Erythroblast (primary cell): ENCODE measurements at regions not wholly inside any gene's neighbourhood (a gene's known extent, or its start where the extent isn't known, plus 50 kb on each side); places are given as distances from the start of the nearest gene placed in this dataset.

ENCODE experiments used
- GATA1 ChIP-seq: IDR thresholded peaks from 2 replicates; pipeline ENCODE4 v1.6.1; 2011; ENCODE audit warnings: low read depth, mild to moderate bottlenecking, control low read depth, low read length, moderate library complexity
- POLR2A ChIP-seq: IDR thresholded peaks from 2 replicates; pipeline ENCODE4 v1.6.1; 2011; ENCODE audit warnings: mild to moderate bottlenecking, low read length

DNA sequence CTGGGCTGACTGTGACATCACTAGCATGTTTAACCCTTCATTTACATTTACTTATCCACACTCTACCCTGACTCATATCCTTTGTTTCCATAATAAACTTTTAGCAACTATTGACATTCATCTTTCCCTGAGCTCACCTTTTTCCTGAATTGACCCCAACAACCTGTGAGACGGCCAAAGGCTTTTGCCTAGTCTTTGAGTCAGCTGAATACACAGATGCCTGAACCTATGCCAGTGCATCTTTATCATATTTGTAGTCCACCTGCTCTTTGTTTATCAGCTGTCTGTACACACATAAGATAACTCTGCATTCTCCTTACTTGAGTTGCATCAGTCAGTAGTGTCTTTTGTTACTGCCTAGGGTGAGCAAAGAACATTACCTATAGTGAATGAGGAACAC is 128.5 kb upstream of the HMHB1 start:
- TF ChIP-seq POLR2A (no peak), GATA1 (no peak)
